ENCODE measurements at regions not wholly inside any gene's neighbourhood (a gene's known extent, or its start where the extent isn't known, plus 50 kb on each side); places are given as distances from the start of the nearest gene placed in this dataset.

DNA sequence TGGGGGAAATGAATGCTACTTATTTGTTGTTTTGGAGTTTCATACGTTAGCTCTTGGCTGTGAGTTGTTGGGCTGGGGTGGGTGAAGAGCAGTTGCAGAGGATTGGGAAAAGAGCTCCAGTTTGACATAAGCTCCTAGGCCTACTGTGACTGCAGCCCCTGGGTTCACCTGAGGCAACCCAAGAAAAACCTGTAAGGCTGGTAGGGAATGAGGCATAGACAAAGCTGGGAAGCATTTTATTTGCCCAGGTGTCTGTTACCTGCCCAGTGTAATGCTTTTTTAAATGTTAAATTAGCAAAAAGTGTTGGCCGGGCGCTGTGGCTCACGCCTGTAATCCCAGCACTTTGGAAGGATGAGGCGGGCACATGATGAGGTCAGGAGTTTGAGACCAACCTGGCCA is 160.0 kb downstream of the FHIP1A start:
- Histone ChIP-seq H3K79me2 (ENCODE audit: insufficient read depth, low read length) (no peaks in the 10 kb centered on the region), H4K20me1 (ENCODE audit: insufficient read depth, low read length) (no peaks in the 10 kb centered on the region), H3K4me2 (ENCODE audit: insufficient read depth, low read length) (no peak overlapping the region), H3K36me3 (ENCODE audit: insufficient read depth, low read length) (no peaks in the 10 kb centered on the region), H3K9me3 (ENCODE audit: insufficient read depth, low read length, severe bottlenecking) (no peaks in the 10 kb centered on the region), H3K27me3 (ENCODE audit: insufficient read depth, low read length, poor library complexity) (no peaks in the 10 kb centered on the region), H3K4me3 (ENCODE audit: low read depth in 1 of 2, low read length in 2 of 2) (no peak overlapping the region), H3K27ac (ENCODE audit: low read length) (no peak overlapping the region), H3K9ac (ENCODE audit: low read depth, low read length) (no peak overlapping the region), H2AFZ (ENCODE audit: low read depth, low read length) (no peak overlapping the region), H3K4me1 (ENCODE audit: insufficient read depth, low read length) (no peaks in the 10 kb centered on the region)
- ATAC-seq (ENCODE audit: insufficient read depth, low read depth): no peak
- no peak for DNase-seq
- TF ChIP-seq, protein P1, sequence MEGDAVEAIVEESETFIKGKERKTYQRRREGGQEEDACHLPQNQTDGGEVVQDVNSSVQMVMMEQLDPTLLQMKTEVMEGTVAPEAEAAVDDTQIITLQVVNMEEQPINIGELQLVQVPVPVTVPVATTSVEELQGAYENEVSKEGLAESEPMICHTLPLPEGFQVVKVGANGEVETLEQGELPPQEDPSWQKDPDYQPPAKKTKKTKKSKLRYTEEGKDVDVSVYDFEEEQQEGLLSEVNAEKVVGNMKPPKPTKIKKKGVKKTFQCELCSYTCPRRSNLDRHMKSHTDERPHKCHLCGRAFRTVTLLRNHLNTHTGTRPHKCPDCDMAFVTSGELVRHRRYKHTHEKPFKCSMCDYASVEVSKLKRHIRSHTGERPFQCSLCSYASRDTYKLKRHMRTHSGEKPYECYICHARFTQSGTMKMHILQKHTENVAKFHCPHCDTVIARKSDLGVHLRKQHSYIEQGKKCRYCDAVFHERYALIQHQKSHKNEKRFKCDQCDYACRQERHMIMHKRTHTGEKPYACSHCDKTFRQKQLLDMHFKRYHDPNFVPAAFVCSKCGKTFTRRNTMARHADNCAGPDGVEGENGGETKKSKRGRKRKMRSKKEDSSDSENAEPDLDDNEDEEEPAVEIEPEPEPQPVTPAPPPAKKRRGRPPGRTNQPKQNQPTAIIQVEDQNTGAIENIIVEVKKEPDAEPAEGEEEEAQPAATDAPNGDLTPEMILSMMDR (IDR thresholded peaks at IDR 0.05; ENCODE audit: borderline replicate concordance, extremely low read depth, low read length, poor library complexity, severe bottlenecking): no peak
- TF ChIP-seq EZH2 (IDR thresholded peaks at IDR 0.05; ENCODE audit: borderline replicate concordance, low read depth, low read length, severe bottlenecking): no peak

DNA sequence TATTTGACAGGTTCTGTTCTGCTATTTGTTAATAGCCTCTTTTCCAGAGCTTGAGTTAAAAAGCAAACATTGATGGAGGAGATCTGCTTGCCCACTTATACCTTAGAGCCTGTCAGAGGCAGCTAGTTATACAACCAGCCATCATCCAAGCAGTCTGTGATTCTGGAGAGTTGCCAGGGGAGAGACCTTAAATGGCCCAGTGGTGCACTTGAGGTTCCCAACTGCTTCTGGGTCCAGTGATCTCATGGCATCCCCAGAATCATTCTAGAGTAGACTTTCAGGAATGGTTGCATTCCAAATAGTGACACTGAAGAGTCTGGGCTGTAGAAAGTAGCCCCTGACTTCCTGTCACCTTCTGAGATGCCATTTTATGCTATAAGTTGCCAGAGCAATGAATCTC is 160.7 kb downstream of the FHIP1A start:
- DNase-seq: no peak
- no peaks in the 10 kb centered on the region for H3K27me3 ChIP-seq (ENCODE audit: insufficient read depth, low read length, poor library complexity)

DNA sequence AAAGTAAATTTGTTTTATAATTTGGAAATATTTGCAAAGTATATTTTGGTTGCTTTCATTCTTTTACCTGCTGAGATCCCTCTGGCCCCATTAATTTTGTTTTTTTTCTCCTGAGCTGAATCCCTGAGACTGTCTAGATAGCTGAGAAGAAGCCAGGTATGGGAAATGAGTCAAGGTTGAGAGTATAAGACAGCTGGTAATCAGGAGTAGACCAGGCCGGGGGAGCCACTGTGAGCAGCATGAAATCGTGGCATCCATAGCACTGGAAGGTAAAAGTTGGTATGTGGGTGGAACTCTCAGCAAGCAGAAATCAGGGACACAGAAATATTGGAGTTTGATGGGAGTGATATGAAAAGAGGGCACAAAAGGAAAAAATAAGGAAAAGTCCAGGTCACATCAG is 164.5 kb downstream of the FHIP1A start:
- DNase-seq: no peak
- Histone ChIP-seq H3K4me2 (ENCODE audit: insufficient read depth, low read length) (no peak overlapping the region), H4K20me1 (ENCODE audit: insufficient read depth, low read length) (no peaks in the 10 kb centered on the region), H2AFZ (ENCODE audit: low read depth, low read length) (no peak overlapping the region), H3K27me3 (ENCODE audit: insufficient read depth, low read length, poor library complexity) (no peaks in the 10 kb centered on the region), H3K4me3 (ENCODE audit: low read depth in 1 of 2, low read length in 2 of 2) (no peak overlapping the region), H3K27ac (ENCODE audit: low read length) (no peak overlapping the region), H3K36me3 (ENCODE audit: insufficient read depth, low read length) (no peaks in the 10 kb centered on the region), H3K4me1 (ENCODE audit: insufficient read depth, low read length) (no peaks in the 10 kb centered on the region), H3K9ac (ENCODE audit: low read depth, low read length) (no peak overlapping the region), H3K9me3 (ENCODE audit: insufficient read depth, low read length, severe bottlenecking) (no peaks in the 10 kb centered on the region), H3K79me2 (ENCODE audit: insufficient read depth, low read length) (no peaks in the 10 kb centered on the region)
- no peak for ATAC-seq (ENCODE audit: insufficient read depth, low read depth)
- TF ChIP-seq, protein P1 (IDR thresholded peaks at IDR 0.05; ENCODE audit: borderline replicate concordance, extremely low read depth, low read length, poor library complexity, severe bottlenecking): no peak
- no peak for TF ChIP-seq EZH2 (IDR thresholded peaks at IDR 0.05; ENCODE audit: borderline replicate concordance, low read depth, low read length, severe bottlenecking)

More for the DNA sequence above, 160.7 kb downstream of the FHIP1A start:
- no peaks in the 10 kb centered on the region for H4K20me1 ChIP-seq (ENCODE audit: insufficient read depth, low read length)
- no peak overlapping the region for H2AFZ ChIP-seq (ENCODE audit: low read depth, low read length)
- H3K36me3 ChIP-seq (ENCODE audit: insufficient read depth, low read length): no peaks in the 10 kb centered on the region
- H3K79me2 ChIP-seq (ENCODE audit: insufficient read depth, low read length): no peaks in the 10 kb centered on the region
- no peak overlapping the region for H3K4me2 ChIP-seq (ENCODE audit: insufficient read depth, low read length)
- H3K27ac ChIP-seq (ENCODE audit: low read length): no peak overlapping the region
- H3K9me3 ChIP-seq (ENCODE audit: insufficient read depth, low read length, severe bottlenecking): no peaks in the 10 kb centered on the region
- no peaks in the 10 kb centered on the region for H3K4me1 ChIP-seq (ENCODE audit: insufficient read depth, low read length)
- H3K4me3 ChIP-seq (ENCODE audit: low read depth in 1 of 2, low read length in 2 of 2): no peak overlapping the region
- H3K9ac ChIP-seq (ENCODE audit: low read depth, low read length): no peak overlapping the region
- no peak for ATAC-seq (ENCODE audit: insufficient read depth, low read depth)
- no peak for TF ChIP-seq EZH2 (IDR thresholded peaks at IDR 0.05; ENCODE audit: borderline replicate concordance, low read depth, low read length, severe bottlenecking)
- TF ChIP-seq, protein P1 (IDR thresholded peaks at IDR 0.05; ENCODE audit: borderline replicate concordance, extremely low read depth, low read length, poor library complexity, severe bottlenecking): no peak

DNA sequence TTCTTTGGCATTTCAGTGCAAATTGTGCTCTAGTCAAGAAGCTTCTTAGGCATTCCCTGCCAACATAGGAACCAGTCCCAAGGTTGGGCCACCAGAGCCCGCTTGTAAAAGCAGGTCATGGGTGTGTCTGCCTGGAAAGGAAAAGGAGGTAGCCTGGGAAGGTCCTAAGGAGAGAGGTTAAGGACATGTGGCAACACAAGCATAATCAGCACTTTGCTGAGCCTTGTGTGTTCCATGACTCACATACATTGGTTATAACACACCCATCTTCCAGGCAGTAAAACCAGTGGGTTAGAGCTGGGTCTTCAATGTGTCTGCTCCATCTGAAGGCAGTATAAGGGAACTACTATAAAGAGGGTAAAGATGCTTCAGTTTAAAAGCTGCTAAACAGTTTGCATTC is 165.0 kb downstream of the FHIP1A start:
- Histone ChIP-seq H3K79me2 (ENCODE audit: insufficient read depth, low read length) (no peaks in the 10 kb centered on the region), H3K27ac (ENCODE audit: low read length) (no peak overlapping the region)

More for the DNA sequence above, 165.0 kb downstream of the FHIP1A start:
- Histone ChIP-seq H3K27me3 (ENCODE audit: insufficient read depth, low read length, poor library complexity) (no peaks in the 10 kb centered on the region), H3K4me3 (ENCODE audit: low read depth in 1 of 2, low read length in 2 of 2) (no peak overlapping the region), H2AFZ (ENCODE audit: low read depth, low read length) (no peak overlapping the region), H4K20me1 (ENCODE audit: insufficient read depth, low read length) (no peaks in the 10 kb centered on the region), H3K36me3 (ENCODE audit: insufficient read depth, low read length) (no peaks in the 10 kb centered on the region), H3K9ac (ENCODE audit: low read depth, low read length) (no peak overlapping the region), H3K9me3 (ENCODE audit: insufficient read depth, low read length, severe bottlenecking) (no peaks in the 10 kb centered on the region), H3K4me1 (ENCODE audit: insufficient read depth, low read length) (no peaks in the 10 kb centered on the region), H3K4me2 (ENCODE audit: insufficient read depth, low read length) (no peak overlapping the region)
- DNase-seq: no peak
- TF ChIP-seq EZH2 (IDR thresholded peaks at IDR 0.05; ENCODE audit: borderline replicate concordance, low read depth, low read length, severe bottlenecking): no peak
- TF ChIP-seq, protein P1 (IDR thresholded peaks at IDR 0.05; ENCODE audit: borderline replicate concordance, extremely low read depth, low read length, poor library complexity, severe bottlenecking): no peak
- ATAC-seq (ENCODE audit: insufficient read depth, low read depth): no peak
